Muscle of leg (tissue), 3 donors: ENCODE measurements at regions not wholly inside any gene's neighbourhood (a gene's known extent, or its start where the extent isn't known, plus 50 kb on each side); places are given as distances from the start of the nearest gene placed in this dataset.
A peak's percentile ranks its signal among the peaks of the same experiment; 100 is the strongest.

Source experiments
- DNase-seq: peaks from one replicate; pipeline ENCODE4 v3.0.0; 2013
- H3K27ac ChIP-seq: one replicate; pipeline ENCODE4 v1.5.1; 2013; ENCODE audit warnings: mild to moderate bottlenecking, low read length, control low read depth
- H3K27me3 ChIP-seq: one replicate; pipeline ENCODE4 v1.6.1; 2013; ENCODE audit warnings: low read length; ENCODE audit not compliant: control insufficient read depth, insufficient read depth
- H3K36me3 ChIP-seq: one replicate; pipeline ENCODE4 v1.6.1; 2013; ENCODE audit warnings: low read length; ENCODE audit not compliant: control insufficient read depth, insufficient read depth
- H3K4me1 ChIP-seq: one replicate; pipeline ENCODE4 v1.6.1; 2013; ENCODE audit warnings: low read length; ENCODE audit not compliant: control insufficient read depth, insufficient read depth
- H3K4me3 ChIP-seq: one replicate; pipeline ENCODE4 v1.5.1; 2013; ENCODE audit warnings: low read length, control low read depth
- H3K9me3 ChIP-seq: replicated peaks from 2 replicates; pipeline ENCODE4 v1.6.1; 2013; ENCODE audit warnings: low read depth, low read length; ENCODE audit not compliant: control insufficient read depth
- WGBS: methylation state at CpG from one replicate; pipeline ENCODE4 v1.1.5; 2013; ENCODE audit warnings: missing lambda C conversion rate; ENCODE audit not compliant: insufficient coverage; 5-methylcytosine and 5-hydroxymethylcytosine counted together

- WGBS: no CpG with 5 or more reads among the region's 3 CpGs
- H3K4me3 ChIP-seq: no peak overlapping the region
- no peaks in the 10 kb centered on the region for H3K4me1 ChIP-seq
- H3K27ac ChIP-seq: no peak overlapping the region
- no peak for DNase-seq
- H3K36me3 ChIP-seq: no peaks in the 10 kb centered on the region
- no peaks in the 10 kb centered on the region for H3K27me3 ChIP-seq
- no peaks in the 10 kb centered on the region for H3K9me3 ChIP-seq
Observed at GRCh38 chr14:36065831-36066230, 110.7 kb downstream of the PTCSC3 start.

- no peak for DNase-seq
- Histone ChIP-seq H3K4me3 (no peak overlapping the region), H3K36me3 (no peaks in the 10 kb centered on the region), H3K27ac (no peak overlapping the region), H3K27me3 (no peaks in the 10 kb centered on the region), H3K4me1 (no peaks in the 10 kb centered on the region), H3K9me3 (no peaks in the 10 kb centered on the region)
- WGBS: no CpG with 5 or more reads among the region's 2 CpGs
Observed at GRCh38 chr14:36059531-36059930, 117.0 kb downstream of the PTCSC3 start.

- Histone ChIP-seq H3K27ac (no peak overlapping the region), H3K4me3 (no peak overlapping the region), H3K36me3 (no peaks in the 10 kb centered on the region), H3K27me3 (no peaks in the 10 kb centered on the region), H3K4me1 (no peaks in the 10 kb centered on the region), H3K9me3 (no peaks in the 10 kb centered on the region)
- DNase-seq: no peak
- 57% methylated on average over 1 of the region's 7 CpGs for WGBS
Observed at GRCh38 chr14:36057452-36058116, 118.9 kb downstream of the PTCSC3 start.

- H3K4me3 ChIP-seq: no peak overlapping the region
- H3K4me1 ChIP-seq: no peaks in the 10 kb centered on the region
- H3K36me3 ChIP-seq: no peaks in the 10 kb centered on the region
- DNase-seq: no peak
- no peak overlapping the region for H3K27ac ChIP-seq
- H3K27me3 ChIP-seq: no peaks in the 10 kb centered on the region
- H3K9me3 ChIP-seq: no peaks in the 10 kb centered on the region
- 55% methylated on average over 2 of the region's 3 CpGs for WGBS
Observed at GRCh38 chr14:36056845-36057244, 119.7 kb downstream of the PTCSC3 start.

- Histone ChIP-seq H3K4me1 (no peaks in the 10 kb centered on the region), H3K27me3 (no peaks in the 10 kb centered on the region), H3K27ac (no peak overlapping the region), H3K36me3 (no peaks in the 10 kb centered on the region), H3K9me3 (no peaks in the 10 kb centered on the region), H3K4me3 (no peak overlapping the region)
- 74% methylated on average over 2 of the region's 3 CpGs for WGBS
- DNase-seq: no peak
Observed at GRCh38 chr14:36055681-36056225, 120.8 kb downstream of the PTCSC3 start.

- no peak overlapping the region for H3K27ac ChIP-seq
- no peaks in the 10 kb centered on the region for H3K36me3 ChIP-seq
- H3K4me3 ChIP-seq: no peak overlapping the region
- DNase-seq: no peak
- no peaks in the 10 kb centered on the region for H3K27me3 ChIP-seq
- 74% methylated on average over 3 of the region's 3 CpGs for WGBS
- H3K9me3 ChIP-seq: no peaks in the 10 kb centered on the region
- no peaks in the 10 kb centered on the region for H3K4me1 ChIP-seq
Observed at GRCh38 chr14:36055052-36055378, 121.5 kb downstream of the PTCSC3 start.

GRCh38 chr14:36054353-36055051 lies 122.0 kb downstream of the PTCSC3 start:
- H3K27ac ChIP-seq: no peak overlapping the region
- DNase-seq: no peak
- no peaks in the 10 kb centered on the region for H3K9me3 ChIP-seq
- H3K27me3 ChIP-seq: no peaks in the 10 kb centered on the region
- H3K4me3 ChIP-seq: no peak overlapping the region
- H3K4me1 ChIP-seq: no peaks in the 10 kb centered on the region
- no peaks in the 10 kb centered on the region for H3K36me3 ChIP-seq
- 69% methylated on average over 3 of the region's 3 CpGs for WGBS

GRCh38 chr14:36052681-36053080 lies 123.8 kb downstream of the PTCSC3 start:
- WGBS: no CpG with 5 or more reads among the region's 3 CpGs
- no peaks in the 10 kb centered on the region for H3K27me3 ChIP-seq
- no peak for DNase-seq
- H3K4me3 ChIP-seq: no peak overlapping the region
- H3K4me1 ChIP-seq: no peaks in the 10 kb centered on the region
- H3K9me3 ChIP-seq: no peaks in the 10 kb centered on the region
- H3K27ac ChIP-seq: no peak overlapping the region
- H3K36me3 ChIP-seq: no peaks in the 10 kb centered on the region

GRCh38 chr14:36052063-36052462 lies 124.5 kb downstream of the PTCSC3 start:
- Histone ChIP-seq H3K36me3 (no peaks in the 10 kb centered on the region), H3K27me3 (no peaks in the 10 kb centered on the region), H3K4me1 (no peaks in the 10 kb centered on the region), H3K4me3 (no peak overlapping the region), H3K27ac (no peak overlapping the region), H3K9me3 (no peaks in the 10 kb centered on the region)
- no CpG with 5 or more reads among the region's 1 CpG for WGBS
- no peak for DNase-seq

GRCh38 chr14:36048667-36049066 lies 127.9 kb downstream of the PTCSC3 start:
- WGBS: 62% methylated on average over 3 of the region's 5 CpGs
- Histone ChIP-seq H3K36me3 (no peaks in the 10 kb centered on the region), H3K4me3 (no peak overlapping the region), H3K27me3 (no peaks in the 10 kb centered on the region), H3K9me3 (no peaks in the 10 kb centered on the region), H3K27ac (no peak overlapping the region), H3K4me1 (no peaks in the 10 kb centered on the region)
- peak; percentile 5 for DNase-seq
